ENCODE measurements at regions not wholly inside any gene's neighbourhood (a gene's known extent, or its start where the extent isn't known, plus 50 kb on each side); places are given as distances from the start of the nearest gene placed in this dataset.

GRCh38 chr22:22182990-22183264 lies 61.7 kb upstream of the VPREB1 start:
- TF ChIP-seq CTCF (conservative IDR thresholded peaks at IDR 0.05; ENCODE audit: low read depth, low read length) = no peak
- no peak for DNase-seq (ENCODE audit: low read depth)
- H3K4me3 ChIP-seq (ENCODE audit: low read depth, low read length) = no peak overlapping the region

- no peak for DNase-seq (ENCODE audit: low read depth)
- no peak overlapping the region for H3K4me3 ChIP-seq (ENCODE audit: low read depth, low read length)
- no peak for TF ChIP-seq CTCF (conservative IDR thresholded peaks at IDR 0.05; ENCODE audit: low read depth, low read length)
Measured at GRCh38 chr22:22182218-22182989, 62.2 kb upstream of the VPREB1 start.

- peak; percentile 74 for DNase-seq (ENCODE audit: low read depth)
- no peak for TF ChIP-seq CTCF (conservative IDR thresholded peaks at IDR 0.05; ENCODE audit: low read depth, low read length)
- peak overlapping the region; percentile 61 for H3K4me3 ChIP-seq (ENCODE audit: low read depth, low read length)
Measured at GRCh38 chr22:22181341-22181850, 63.2 kb upstream of the VPREB1 start.

GRCh38 chr22:22180738-22181285 lies 63.8 kb upstream of the VPREB1 start:
- no peak for TF ChIP-seq CTCF (conservative IDR thresholded peaks at IDR 0.05; ENCODE audit: low read depth, low read length)
- peak overlapping the region; percentile 61 for H3K4me3 ChIP-seq (ENCODE audit: low read depth, low read length)
- peak; percentile 30 for DNase-seq (ENCODE audit: low read depth)

GRCh38 chr22:22179858-22180257 lies 64.7 kb upstream of the VPREB1 start:
- H3K4me3 ChIP-seq (ENCODE audit: low read depth, low read length) = no peak overlapping the region
- no peak for DNase-seq (ENCODE audit: low read depth)
- no peak for TF ChIP-seq CTCF (conservative IDR thresholded peaks at IDR 0.05; ENCODE audit: low read depth, low read length)

GRCh38 chr22:22178992-22179391 lies 65.6 kb upstream of the VPREB1 start:
- DNase-seq (ENCODE audit: low read depth) = no peak
- no peak for TF ChIP-seq CTCF (conservative IDR thresholded peaks at IDR 0.05; ENCODE audit: low read depth, low read length)
- no peak overlapping the region for H3K4me3 ChIP-seq (ENCODE audit: low read depth, low read length)
